ENCODE measurements at regions not wholly inside any gene's neighbourhood (a gene's known extent, or its start where the extent isn't known, plus 50 kb on each side); places are given as distances from the start of the nearest gene placed in this dataset.

DNA sequence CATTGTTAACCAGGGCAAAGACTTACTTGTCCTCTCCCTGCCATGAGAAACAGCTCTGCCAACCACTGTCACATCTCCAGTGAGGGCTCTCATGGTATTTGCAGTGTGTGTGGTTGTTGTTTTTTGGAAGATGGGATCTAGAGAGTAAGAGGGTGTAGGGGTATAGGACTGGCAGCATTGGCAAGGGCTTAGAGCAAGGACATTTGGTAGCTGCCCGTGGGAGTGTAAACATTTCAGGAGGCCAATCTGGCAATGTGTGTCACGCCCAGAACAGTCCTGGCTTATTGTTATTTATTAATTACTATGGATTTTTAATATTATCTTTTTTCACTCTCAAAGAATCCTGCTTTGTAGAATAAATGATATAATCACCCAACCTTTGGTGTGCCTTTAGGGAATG lies 90.5 kb downstream of the TMEM17 start:
- Histone ChIP-seq H3K36me3 (ENCODE audit: control insufficient read depth in 4 of 4, insufficient read depth in 3 of 4, low read depth in 1 of 4, low read length in 3 of 4) (no peaks in the 10 kb centered on the region), H3K4me1 (ENCODE audit: control insufficient read depth in 4 of 4, insufficient read depth in 4 of 4, low read length in 3 of 4) (peaks cover 3 to 16% (median 10%) of the 10 kb centered on the region in 4 donors), H3K9me3 (ENCODE audit: control insufficient read depth in 4 of 4, low read length in 3 of 4) (no peaks in the 10 kb centered on the region), H3K4me3 (ENCODE audit: low read depth in 1 of 3, low read length in 3 of 3) (no peak overlapping the region), H3K27ac (ENCODE audit: low read depth in 1 of 2, low read length in 2 of 2) (peak overlapping the region in 1 of 2 donors; percentile 1), H3K9ac (ENCODE audit: low read depth in 1 of 2, low read length in 2 of 2) (peak overlapping the region in 1 of 2 donors; percentile 20), H3K27me3 (ENCODE audit: control insufficient read depth in 4 of 4, insufficient read depth in 4 of 4, low read length in 3 of 4) (no peaks in the 10 kb centered on the region)
- no peak for DNase-seq (ENCODE audit: low spot score)
- WGBS = 31% methylated on average over 2 of the region's 2 CpGs
- TF ChIP-seq RXRA (IDR thresholded peaks at IDR 0.05) (peak in 1 of 2 donors; percentile 10), RAD21 (IDR thresholded peaks at IDR 0.05) (peak in 1 of 2 donors; percentile 24)
- TF ChIP-seq, protein P1, sequence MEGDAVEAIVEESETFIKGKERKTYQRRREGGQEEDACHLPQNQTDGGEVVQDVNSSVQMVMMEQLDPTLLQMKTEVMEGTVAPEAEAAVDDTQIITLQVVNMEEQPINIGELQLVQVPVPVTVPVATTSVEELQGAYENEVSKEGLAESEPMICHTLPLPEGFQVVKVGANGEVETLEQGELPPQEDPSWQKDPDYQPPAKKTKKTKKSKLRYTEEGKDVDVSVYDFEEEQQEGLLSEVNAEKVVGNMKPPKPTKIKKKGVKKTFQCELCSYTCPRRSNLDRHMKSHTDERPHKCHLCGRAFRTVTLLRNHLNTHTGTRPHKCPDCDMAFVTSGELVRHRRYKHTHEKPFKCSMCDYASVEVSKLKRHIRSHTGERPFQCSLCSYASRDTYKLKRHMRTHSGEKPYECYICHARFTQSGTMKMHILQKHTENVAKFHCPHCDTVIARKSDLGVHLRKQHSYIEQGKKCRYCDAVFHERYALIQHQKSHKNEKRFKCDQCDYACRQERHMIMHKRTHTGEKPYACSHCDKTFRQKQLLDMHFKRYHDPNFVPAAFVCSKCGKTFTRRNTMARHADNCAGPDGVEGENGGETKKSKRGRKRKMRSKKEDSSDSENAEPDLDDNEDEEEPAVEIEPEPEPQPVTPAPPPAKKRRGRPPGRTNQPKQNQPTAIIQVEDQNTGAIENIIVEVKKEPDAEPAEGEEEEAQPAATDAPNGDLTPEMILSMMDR (IDR thresholded peaks at IDR 0.05; ENCODE audit: low read depth, low read length, missing input control) = no peak

DNA sequence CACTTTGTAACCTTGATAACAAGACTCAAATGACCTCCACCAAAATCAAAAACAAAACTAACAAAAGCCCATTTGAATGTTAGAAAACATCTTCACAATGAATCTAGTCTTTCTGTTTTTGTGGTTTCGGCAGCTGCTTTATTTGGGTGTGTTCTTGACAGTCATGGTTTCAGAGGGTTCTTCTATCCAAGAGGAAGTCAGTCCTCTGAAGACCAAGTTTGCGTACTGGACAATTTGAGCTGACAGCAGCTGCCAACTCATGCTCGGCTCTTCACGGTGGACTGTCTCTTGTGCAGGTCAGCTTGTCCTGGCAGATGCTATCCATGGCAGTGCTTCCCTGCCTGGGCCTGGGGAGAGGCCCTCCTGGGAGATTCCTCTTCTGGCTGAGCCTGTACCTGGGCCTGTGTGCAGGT lies 91.0 kb downstream of the TMEM17 start:
- DNase-seq (ENCODE audit: low spot score) = no peak

DNA sequence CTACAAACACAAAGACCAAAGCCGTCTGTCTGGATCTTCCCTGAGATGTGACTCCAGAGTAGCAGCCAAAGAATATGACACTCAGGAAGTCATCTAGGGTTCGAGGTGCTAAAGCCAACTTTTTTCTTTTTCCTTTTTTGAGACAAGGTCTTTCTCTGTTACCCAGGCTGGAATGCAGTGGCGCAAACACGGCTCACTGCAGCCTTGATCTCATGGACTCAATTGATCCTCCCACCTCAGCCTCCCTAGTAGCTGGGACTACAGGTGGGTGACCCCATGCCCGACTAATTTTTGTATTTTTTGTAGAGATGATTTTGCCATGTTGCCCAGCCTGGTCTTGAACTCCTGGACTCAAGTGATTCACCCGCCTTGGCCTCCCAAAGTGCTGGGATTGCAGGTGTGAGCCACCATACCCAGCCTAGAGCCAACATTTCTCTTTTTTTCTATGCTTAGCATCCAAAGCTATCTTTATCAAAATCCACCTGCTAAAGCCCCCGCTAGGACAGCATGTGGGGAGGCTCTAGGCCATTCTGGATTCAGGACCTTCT lies 92.8 kb downstream of the TMEM17 start:
- Histone ChIP-seq H3K27me3 (ENCODE audit: control insufficient read depth in 4 of 4, insufficient read depth in 4 of 4, low read length in 3 of 4) (no peaks in the 10 kb centered on the region), H3K4me3 (ENCODE audit: low read depth in 1 of 3, low read length in 3 of 3) (no peak overlapping the region), H3K4me1 (ENCODE audit: control insufficient read depth in 4 of 4, insufficient read depth in 4 of 4, low read length in 3 of 4) (peaks cover 3 to 16% (median 10%) of the 10 kb centered on the region in 4 donors), H3K9ac (ENCODE audit: low read depth in 1 of 2, low read length in 2 of 2) (no peak overlapping the region), H3K9me3 (ENCODE audit: control insufficient read depth in 4 of 4, low read length in 3 of 4) (no peaks in the 10 kb centered on the region), H3K27ac (ENCODE audit: low read depth in 1 of 2, low read length in 2 of 2) (no peak overlapping the region), H3K36me3 (ENCODE audit: control insufficient read depth in 4 of 4, insufficient read depth in 3 of 4, low read depth in 1 of 4, low read length in 3 of 4) (no peaks in the 10 kb centered on the region)
- no peak for DNase-seq (ENCODE audit: low spot score)
- TF ChIP-seq, protein P2, sequence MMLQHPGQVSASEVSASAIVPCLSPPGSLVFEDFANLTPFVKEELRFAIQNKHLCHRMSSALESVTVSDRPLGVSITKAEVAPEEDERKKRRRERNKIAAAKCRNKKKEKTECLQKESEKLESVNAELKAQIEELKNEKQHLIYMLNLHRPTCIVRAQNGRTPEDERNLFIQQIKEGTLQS (IDR thresholded peaks at IDR 0.05) = no peak
- TF ChIP-seq SP1 (IDR thresholded peaks at IDR 0.05) (no peak), EGR1 (IDR thresholded peaks at IDR 0.05; ENCODE audit: low read depth in 2 of 2) (no peak), TAF1 (conservative IDR thresholded peaks at IDR 0.05) (no peak)
- WGBS = 89% methylated on average over 7 of the region's 7 CpGs

More for the DNA sequence above, 91.0 kb downstream of the TMEM17 start:
- H3K9ac ChIP-seq (ENCODE audit: low read depth in 1 of 2, low read length in 2 of 2) = no peak overlapping the region
- no peaks in the 10 kb centered on the region for H3K9me3 ChIP-seq (ENCODE audit: control insufficient read depth in 4 of 4, low read length in 3 of 4)
- WGBS = 42% methylated on average over 4 of the region's 4 CpGs
- H3K4me1 ChIP-seq (ENCODE audit: control insufficient read depth in 4 of 4, insufficient read depth in 4 of 4, low read length in 3 of 4) = peaks cover 3 to 16% (median 10%) of the 10 kb centered on the region in 4 donors
- H3K27me3 ChIP-seq (ENCODE audit: control insufficient read depth in 4 of 4, insufficient read depth in 4 of 4, low read length in 3 of 4) = no peaks in the 10 kb centered on the region
- no peaks in the 10 kb centered on the region for H3K36me3 ChIP-seq (ENCODE audit: control insufficient read depth in 4 of 4, insufficient read depth in 3 of 4, low read depth in 1 of 4, low read length in 3 of 4)
- H3K27ac ChIP-seq (ENCODE audit: low read depth in 1 of 2, low read length in 2 of 2) = peak overlapping the region in 1 of 2 donors; percentile 1
- no peak for TF ChIP-seq EGR1 (IDR thresholded peaks at IDR 0.05; ENCODE audit: low read depth in 2 of 2)
- no peak for TF ChIP-seq HNF4A (conservative IDR thresholded peaks at IDR 0.05)
- TF ChIP-seq, protein P3, sequence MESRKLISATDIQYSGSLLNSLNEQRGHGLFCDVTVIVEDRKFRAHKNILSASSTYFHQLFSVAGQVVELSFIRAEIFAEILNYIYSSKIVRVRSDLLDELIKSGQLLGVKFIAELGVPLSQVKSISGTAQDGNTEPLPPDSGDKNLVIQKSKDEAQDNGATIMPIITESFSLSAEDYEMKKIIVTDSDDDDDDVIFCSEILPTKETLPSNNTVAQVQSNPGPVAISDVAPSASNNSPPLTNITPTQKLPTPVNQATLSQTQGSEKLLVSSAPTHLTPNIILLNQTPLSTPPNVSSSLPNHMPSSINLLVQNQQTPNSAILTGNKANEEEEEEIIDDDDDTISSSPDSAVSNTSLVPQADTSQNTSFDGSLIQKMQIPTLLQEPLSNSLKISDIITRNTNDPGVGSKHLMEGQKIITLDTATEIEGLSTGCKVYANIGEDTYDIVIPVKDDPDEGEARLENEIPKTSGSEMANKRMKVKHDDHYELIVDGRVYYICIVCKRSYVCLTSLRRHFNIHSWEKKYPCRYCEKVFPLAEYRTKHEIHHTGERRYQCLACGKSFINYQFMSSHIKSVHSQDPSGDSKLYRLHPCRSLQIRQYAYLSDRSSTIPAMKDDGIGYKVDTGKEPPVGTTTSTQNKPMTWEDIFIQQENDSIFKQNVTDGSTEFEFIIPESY (IDR thresholded peaks at IDR 0.05) = no peak
- TF ChIP-seq SP1 (IDR thresholded peaks at IDR 0.05) = no peak
- TF ChIP-seq, protein P2 (IDR thresholded peaks at IDR 0.05) = no peak
- H3K4me3 ChIP-seq (ENCODE audit: low read depth in 1 of 3, low read length in 3 of 3) = no peak overlapping the region

Data from liver (tissue), 8 donors.